K562 (cell line): ENCODE measurements at regions not wholly inside any gene's neighbourhood (a gene's known extent, or its start where the extent isn't known, plus 50 kb on each side); places are given as distances from the start of the nearest gene placed in this dataset.

Experiments used
- BHLHE40 ChIP-seq: IDR thresholded peaks from 2 replicates; pipeline ENCODE4 v1.6.1; 2011; ENCODE audit warnings: low read length, improper control_type of control experiment
- E2F3 ChIP-seq: fragments of 250-450 bp; sonication (Bioruptor Pico); IDR thresholded peaks from 2 replicates; pipeline ENCODE4 v1.4.0; 2020; ENCODE audit warnings: mild to moderate bottlenecking
- ELF2 ChIP-seq: fragments of 250-450 bp; sonication (Bioruptor Pico); IDR thresholded peaks from 2 replicates; pipeline ENCODE4 v1.5.0; 2021; ENCODE audit warnings: mild to moderate bottlenecking
- GTF2E2 ChIP-seq: fragments of 200-800 bp; sonication (Bioruptor generic); IDR thresholded peaks from 2 replicates; pipeline ENCODE4 v1.6.1; 2016; ENCODE audit warnings: missing genetic modification characterization, missing compliant biosample characterization
- KDM4B ChIP-seq, 2 experiments: fragments of 450-650 bp in 1 of 2; sonication (generic) in 1 of 2; IDR thresholded peaks; 2 replicates each; pipeline ENCODE4 v1.6.1; 2016 to 2017; ENCODE audit warnings: borderline replicate concordance in 2 of 2, antibody characterized with exemption in 1 of 2, low read depth in 1 of 2, mild to moderate bottlenecking in 1 of 2
- RBM14 ChIP-seq: fragments of 200-400 bp; formaldehyde crosslinking; IDR thresholded peaks from 2 replicates; pipeline ENCODE4 v1.6.1; 2018; ENCODE audit warnings: low read depth, mild to moderate bottlenecking, low read length, moderate library complexity, borderline replicate concordance; ENCODE audit not compliant: insufficient read depth
- RFX7 ChIP-seq: fragments of 250-450 bp; sonication (Bioruptor Pico); IDR thresholded peaks from 2 replicates; pipeline ENCODE4 v1.5.1; 2021; ENCODE audit warnings: mild to moderate bottlenecking
- SREBF2 ChIP-seq: sonication (generic); formaldehyde crosslinking; IDR thresholded peaks from 2 replicates; pipeline ENCODE4 v1.4.0; 2020; ENCODE audit warnings: mild to moderate bottlenecking, missing genetic modification reagents
- TSHZ1 ChIP-seq: fragments of 250-450 bp; sonication (Bioruptor Pico); IDR thresholded peaks from 2 replicates; pipeline ENCODE4 v1.4.0; 2020; ENCODE audit warnings: mild to moderate bottlenecking, moderate library complexity
- ZHX1 ChIP-seq: fragments of 150-350 bp; conservative IDR thresholded peaks from 2 replicates; pipeline ENCODE4 v1.6.1; 2014; ENCODE audit warnings: low read length
- ZKSCAN3 ChIP-seq: fragments of 250-450 bp; sonication (Bioruptor Pico); IDR thresholded peaks from 2 replicates; pipeline ENCODE4 v1.4.0; 2020
- ZNF740 ChIP-seq, 3 experiments: fragments of 200-800 bp in 1 of 3; sonication (Bioruptor generic) in 1 of 3; sonication (generic) in 1 of 3; formaldehyde crosslinking in 1 of 3; IDR thresholded peaks; 2 replicates each; pipeline versions ENCODE4 v1.6.1 to v1.8.0; 2016 to 2022; ENCODE audit warnings: mild to moderate bottlenecking in 2 of 3, missing compliant biosample characterization in 2 of 3, missing genetic modification characterization in 2 of 3, missing genetic modification reagents in 1 of 3
- ZNF77 ChIP-seq: fragments of 250-450 bp; sonication (Bioruptor Pico); IDR thresholded peaks from 2 replicates; pipeline ENCODE4 v1.5.0; 2020

GRCh38 chr20:11375335-11375734 is 542.4 kb upstream of the BTBD3 start (continued):
- TF ChIP-seq SREBF2 (no peak), RFX7 (no peak), E2F3 (CRISPR knock-in tag) (no peak), ZHX1 (no peak), ZKSCAN3 (no peak), GTF2E2 (tag) (no peak), ELF2 (CRISPR knock-in tag) (no peak), ZNF740 (CRISPR knock-in tag; IDR thresholded peaks at IDR 0.05) (no peak), ZNF740 (tag; IDR thresholded peaks at IDR 0.05) (no peak), ZNF77 (CRISPR knock-in tag) (no peak), KDM4B (IDR thresholded peaks at IDR 0.05; ENCODE audit: borderline replicate concordance in 2 of 2, low read depth in 1 of 2) (no peak), BHLHE40 (no peak), TSHZ1 (CRISPR knock-in tag) (no peak), RBM14 (no peak)
